ENCODE measurements at regions not wholly inside any gene's neighbourhood (a gene's known extent, or its start where the extent isn't known, plus 50 kb on each side); places are given as distances from the start of the nearest gene placed in this dataset.

DNA sequence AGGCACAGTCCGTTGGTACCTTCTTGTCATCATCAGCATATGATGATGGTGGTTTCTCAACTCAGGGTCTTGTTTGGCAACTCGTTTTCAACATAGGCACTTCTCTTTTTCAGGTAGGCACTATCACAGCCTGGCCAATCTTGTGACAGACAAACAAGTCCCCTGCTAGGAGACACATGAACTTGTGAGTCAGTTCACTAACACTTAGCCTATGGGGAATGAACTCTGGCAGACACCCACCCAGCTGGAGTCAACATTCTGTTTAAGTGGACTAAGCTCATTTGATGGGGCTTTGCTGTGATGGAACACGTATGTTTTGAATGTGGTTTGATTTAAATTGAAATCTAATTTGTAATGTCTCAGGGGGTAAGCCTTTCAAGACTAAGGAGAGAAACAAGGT, 100.7 kb upstream of the MAMLD1 start:
- Histone ChIP-seq H3K4me1 (replicated peaks in 1 of 2; ENCODE audit: control insufficient read depth in 2 of 2, insufficient read depth in 2 of 2, low read length in 2 of 2) (no peaks in the 10 kb centered on the region), H4K20me1 (replicated peaks; ENCODE audit: control insufficient read depth, insufficient read depth, low read length) (no peaks in the 10 kb centered on the region), H3K36me3 (ENCODE audit: control insufficient read depth, insufficient read depth, low read length) (no peaks in the 10 kb centered on the region), H3K9me3 (replicated peaks; ENCODE audit: control insufficient read depth, insufficient read depth, low read depth, low read length) (no peaks in the 10 kb centered on the region), H3K4me3 (no peak overlapping the region), H3K79me2 (ENCODE audit: control insufficient read depth, insufficient read depth, low read length) (no peaks in the 10 kb centered on the region), H2AFZ (ENCODE audit: low read depth, low read length) (no peak overlapping the region), H3K9me1 (ENCODE audit: control insufficient read depth, insufficient read depth, low read length) (no peaks in the 10 kb centered on the region), H3K27me3 (ENCODE audit: control insufficient read depth in 2 of 2, insufficient read depth in 2 of 2, low read length in 2 of 2) (peaks cover 0 to 6% of the 10 kb centered on the region in 2 experiments; a peak in 1 of 5 replicates), H3K4me2 (ENCODE audit: insufficient read depth, low read length) (no peak overlapping the region), H3K27ac (ENCODE audit: extremely low read depth, low read depth, low read length) (no peak overlapping the region), H3K9ac (ENCODE audit: insufficient read depth in 1 of 2, low read depth in 2 of 2, low read length in 2 of 2) (no peak overlapping the region)
- DNase-seq (ENCODE audit: extremely low read depth in 1 of 4, low spot score in 3 of 4), result no peak
- no peak for FAIRE-seq
- in situ Hi-C loops (cut with MboI) (no loop called here), intact Hi-C loops (cut with micrococcal nuclease) (no loop called here)
- ATAC-seq, result no peak
- WGBS (ENCODE audit: insufficient coverage, low coverage, missing lambda C conversion rate), result 0% methylated on average over 3 of the region's 3 CpGs
- POLR2A ChIA-PET, result no interaction called here
- no TSS peak for BruUV-seq (replicated peaks)
- CTCF ChIA-PET (ENCODE audit: low intra/inter-chr PET ratio), result no interaction called here
- TF ChIP-seq MBD2 (IDR thresholded peaks at IDR 0.05; ENCODE audit: borderline replicate concordance, low read depth) (no peak), NFE2 (IDR thresholded peaks at IDR 0.05; ENCODE audit: low read depth) (no peak), JUND (IDR thresholded peaks at IDR 0.05; ENCODE audit: borderline replicate concordance, low read depth, low read length) (no peak), JUND (tag; IDR thresholded peaks at IDR 0.05; ENCODE audit: borderline replicate concordance, low read depth, low read length) (no peak), ZFPM2 (CRISPR knock-in tag; IDR thresholded peaks at IDR 0.05) (no peak), FOXA3 (CRISPR knock-in tag; conservative IDR thresholded peaks at IDR 0.05 in 1 of 2, IDR thresholded peaks at IDR 0.05 in 1 of 2) (no peak), ZNF197 (CRISPR knock-in tag; IDR thresholded peaks at IDR 0.05; ENCODE audit: low read depth) (no peak), PHTF2 (CRISPR knock-in tag; IDR thresholded peaks at IDR 0.05) (no peak), ZNF184 (CRISPR knock-in tag; IDR thresholded peaks at IDR 0.05) (no peak), ZFP36 (IDR thresholded peaks at IDR 0.05; ENCODE audit: low read depth, low read length, partially characterized antibody) (no peak), KAT8 (IDR thresholded peaks at IDR 0.05; ENCODE audit: low read depth) (no peak)
- TF ChIP-seq, protein P1, sequence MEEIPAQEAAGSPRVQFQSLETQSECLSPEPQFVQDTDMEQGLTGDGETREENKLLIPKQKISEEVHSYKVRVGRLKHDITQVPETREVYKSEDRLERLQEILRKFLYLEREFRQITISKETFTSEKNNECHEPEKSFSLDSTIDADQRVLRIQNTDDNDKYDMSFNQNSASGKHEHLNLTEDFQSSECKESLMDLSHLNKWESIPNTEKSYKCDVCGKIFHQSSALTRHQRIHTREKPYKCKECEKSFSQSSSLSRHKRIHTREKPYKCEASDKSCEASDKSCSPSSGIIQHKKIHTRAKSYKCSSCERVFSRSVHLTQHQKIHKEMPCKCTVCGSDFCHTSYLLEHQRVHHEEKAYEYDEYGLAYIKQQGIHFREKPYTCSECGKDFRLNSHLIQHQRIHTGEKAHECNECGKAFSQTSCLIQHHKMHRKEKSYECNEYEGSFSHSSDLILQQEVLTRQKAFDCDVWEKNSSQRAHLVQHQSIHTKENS (CRISPR knock-in tag; IDR thresholded peaks at IDR 0.05), result no peak
- TF ChIP-seq, protein P2, sequence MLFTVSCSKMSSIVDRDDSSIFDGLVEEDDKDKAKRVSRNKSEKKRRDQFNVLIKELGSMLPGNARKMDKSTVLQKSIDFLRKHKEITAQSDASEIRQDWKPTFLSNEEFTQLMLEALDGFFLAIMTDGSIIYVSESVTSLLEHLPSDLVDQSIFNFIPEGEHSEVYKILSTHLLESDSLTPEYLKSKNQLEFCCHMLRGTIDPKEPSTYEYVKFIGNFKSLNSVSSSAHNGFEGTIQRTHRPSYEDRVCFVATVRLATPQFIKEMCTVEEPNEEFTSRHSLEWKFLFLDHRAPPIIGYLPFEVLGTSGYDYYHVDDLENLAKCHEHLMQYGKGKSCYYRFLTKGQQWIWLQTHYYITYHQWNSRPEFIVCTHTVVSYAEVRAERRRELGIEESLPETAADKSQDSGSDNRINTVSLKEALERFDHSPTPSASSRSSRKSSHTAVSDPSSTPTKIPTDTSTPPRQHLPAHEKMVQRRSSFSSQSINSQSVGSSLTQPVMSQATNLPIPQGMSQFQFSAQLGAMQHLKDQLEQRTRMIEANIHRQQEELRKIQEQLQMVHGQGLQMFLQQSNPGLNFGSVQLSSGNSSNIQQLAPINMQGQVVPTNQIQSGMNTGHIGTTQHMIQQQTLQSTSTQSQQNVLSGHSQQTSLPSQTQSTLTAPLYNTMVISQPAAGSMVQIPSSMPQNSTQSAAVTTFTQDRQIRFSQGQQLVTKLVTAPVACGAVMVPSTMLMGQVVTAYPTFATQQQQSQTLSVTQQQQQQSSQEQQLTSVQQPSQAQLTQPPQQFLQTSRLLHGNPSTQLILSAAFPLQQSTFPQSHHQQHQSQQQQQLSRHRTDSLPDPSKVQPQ (CRISPR knock-in tag; IDR thresholded peaks at IDR 0.05; ENCODE audit: borderline replicate concordance), result no peak
- TF ChIP-seq, protein P3, sequence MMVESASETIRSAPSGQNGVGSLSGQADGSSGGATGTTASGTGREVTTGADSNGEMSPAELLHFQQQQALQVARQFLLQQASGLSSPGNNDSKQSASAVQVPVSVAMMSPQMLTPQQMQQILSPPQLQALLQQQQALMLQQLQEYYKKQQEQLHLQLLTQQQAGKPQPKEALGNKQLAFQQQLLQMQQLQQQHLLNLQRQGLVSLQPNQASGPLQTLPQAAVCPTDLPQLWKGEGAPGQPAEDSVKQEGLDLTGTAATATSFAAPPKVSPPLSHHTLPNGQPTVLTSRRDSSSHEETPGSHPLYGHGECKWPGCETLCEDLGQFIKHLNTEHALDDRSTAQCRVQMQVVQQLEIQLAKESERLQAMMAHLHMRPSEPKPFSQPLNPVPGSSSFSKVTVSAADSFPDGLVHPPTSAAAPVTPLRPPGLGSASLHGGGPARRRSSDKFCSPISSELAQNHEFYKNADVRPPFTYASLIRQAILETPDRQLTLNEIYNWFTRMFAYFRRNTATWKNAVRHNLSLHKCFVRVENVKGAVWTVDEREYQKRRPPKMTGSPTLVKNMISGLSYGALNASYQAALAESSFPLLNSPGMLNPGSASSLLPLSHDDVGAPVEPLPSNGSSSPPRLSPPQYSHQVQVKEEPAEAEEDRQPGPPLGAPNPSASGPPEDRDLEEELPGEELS (CRISPR knock-in tag; IDR thresholded peaks at IDR 0.05; ENCODE audit: borderline replicate concordance), result no peak

Measured in K562 (cell line).